MM.1S (cell line): ENCODE measurements at regions not wholly inside any gene's neighbourhood (a gene's known extent, or its start where the extent isn't known, plus 50 kb on each side); places are given as distances from the start of the nearest gene placed in this dataset.

Source experiments
- EZH2 ChIP-seq: fragments of 300-600 bp; sonication (generic); optimal IDR thresholded peaks from 2 replicates; pipeline ENCODE3; 2017; ENCODE audit warnings: low read depth, mild to moderate bottlenecking, antibody characterized with exemption, low read length, mixed read lengths
- EZH2phosphoT487 ChIP-seq: fragments of 300-600 bp; sonication (generic); IDR thresholded peaks from 2 replicates; pipeline ENCODE4 v1.6.1; 2018; ENCODE audit warnings: antibody characterized with exemption, low read length
- TF ChIP-seq, protein P1 (sequence below): fragments of 300-600 bp; sonication (generic); IDR thresholded peaks from 2 replicates; pipeline ENCODE4 v1.5.1; 2016; ENCODE audit warnings: antibody characterized with exemption, low read length, mixed read lengths

- TF ChIP-seq, protein P1, sequence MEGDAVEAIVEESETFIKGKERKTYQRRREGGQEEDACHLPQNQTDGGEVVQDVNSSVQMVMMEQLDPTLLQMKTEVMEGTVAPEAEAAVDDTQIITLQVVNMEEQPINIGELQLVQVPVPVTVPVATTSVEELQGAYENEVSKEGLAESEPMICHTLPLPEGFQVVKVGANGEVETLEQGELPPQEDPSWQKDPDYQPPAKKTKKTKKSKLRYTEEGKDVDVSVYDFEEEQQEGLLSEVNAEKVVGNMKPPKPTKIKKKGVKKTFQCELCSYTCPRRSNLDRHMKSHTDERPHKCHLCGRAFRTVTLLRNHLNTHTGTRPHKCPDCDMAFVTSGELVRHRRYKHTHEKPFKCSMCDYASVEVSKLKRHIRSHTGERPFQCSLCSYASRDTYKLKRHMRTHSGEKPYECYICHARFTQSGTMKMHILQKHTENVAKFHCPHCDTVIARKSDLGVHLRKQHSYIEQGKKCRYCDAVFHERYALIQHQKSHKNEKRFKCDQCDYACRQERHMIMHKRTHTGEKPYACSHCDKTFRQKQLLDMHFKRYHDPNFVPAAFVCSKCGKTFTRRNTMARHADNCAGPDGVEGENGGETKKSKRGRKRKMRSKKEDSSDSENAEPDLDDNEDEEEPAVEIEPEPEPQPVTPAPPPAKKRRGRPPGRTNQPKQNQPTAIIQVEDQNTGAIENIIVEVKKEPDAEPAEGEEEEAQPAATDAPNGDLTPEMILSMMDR, result no peak
- TF ChIP-seq EZH2 (no peak), EZH2phosphoT487 (no peak)
These were observed 95.9 kb upstream of the CDH13 start for GRCh38 chr16:82530883-82531282.
